Activated CD4-positive, alpha-beta T cell treated with anti-CD3 and anti-CD28 coated beads for 48 hours (primary cell): ENCODE measurements at regions not wholly inside any gene's neighbourhood (a gene's known extent, or its start where the extent isn't known, plus 50 kb on each side); places are given as distances from the start of the nearest gene placed in this dataset.
A peak's percentile ranks its signal among the peaks of the same experiment; 100 is the strongest.

ENCODE experiments used
- DNase-seq: peaks from one replicate; pipeline ENCODE4 v3.0.0-alpha.2; 2020

DNA sequence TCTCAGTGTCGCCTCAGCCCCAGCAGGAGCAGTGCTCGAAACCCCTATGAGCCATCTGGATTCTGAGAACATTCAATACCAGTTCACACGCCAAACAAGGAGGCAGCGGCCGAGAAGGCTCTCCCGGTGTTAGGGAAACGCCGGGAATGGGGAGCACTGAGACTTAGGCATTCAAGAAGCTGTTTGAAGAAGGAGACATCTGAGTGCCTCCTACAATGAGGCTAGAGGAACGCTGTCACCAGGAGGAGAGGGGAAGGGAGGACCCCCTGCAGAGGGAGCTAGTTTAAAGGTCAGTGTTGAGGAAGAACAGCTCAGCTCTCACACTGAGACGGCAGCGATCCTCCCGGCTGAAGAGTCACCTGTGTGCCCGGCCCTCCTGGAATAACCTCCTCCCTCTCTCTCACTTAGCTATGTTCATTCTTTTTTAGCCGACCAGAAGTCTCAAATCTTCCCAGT lies 69.9 kb downstream of the SERPINA3 start:
- no peak for DNase-seq

DNA sequence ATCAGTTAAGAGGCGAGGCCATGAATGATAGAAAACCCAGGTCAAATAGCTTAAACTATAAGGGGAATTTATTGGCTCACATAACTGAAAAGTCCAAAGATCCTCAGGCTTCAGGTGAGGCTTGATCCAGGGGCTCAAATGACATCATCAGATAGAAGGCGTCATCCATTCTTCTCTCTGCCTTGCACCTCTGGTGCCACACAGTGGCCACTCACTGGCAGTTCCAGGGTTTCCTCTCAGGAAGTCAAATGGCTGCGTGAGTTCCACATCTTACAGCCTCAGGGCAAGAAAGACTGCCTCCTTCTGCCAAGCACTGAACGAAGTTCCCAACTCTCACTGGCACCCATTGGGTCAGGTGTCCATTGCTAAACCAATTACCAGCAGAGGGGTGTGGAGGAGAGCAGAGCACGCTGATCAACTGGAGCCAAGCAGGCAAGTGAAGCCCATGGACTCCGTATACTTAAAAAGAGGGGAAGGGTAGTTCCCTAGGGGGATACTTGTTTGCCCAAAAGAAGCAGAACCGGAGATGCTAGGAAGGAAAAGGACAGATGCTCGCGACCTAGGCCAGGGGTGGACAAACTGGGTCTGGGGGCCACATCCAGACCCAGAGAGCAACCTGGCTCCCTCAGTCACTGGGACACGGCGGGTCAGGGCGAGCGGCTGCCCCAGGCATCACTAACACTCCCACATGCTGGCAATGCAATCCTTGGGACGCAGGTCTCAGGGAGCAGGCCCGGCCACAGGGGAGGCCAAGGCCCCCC lies 69.3 kb downstream of the SERPINA3 start:
- peak; percentile 17 for DNase-seq

DNA sequence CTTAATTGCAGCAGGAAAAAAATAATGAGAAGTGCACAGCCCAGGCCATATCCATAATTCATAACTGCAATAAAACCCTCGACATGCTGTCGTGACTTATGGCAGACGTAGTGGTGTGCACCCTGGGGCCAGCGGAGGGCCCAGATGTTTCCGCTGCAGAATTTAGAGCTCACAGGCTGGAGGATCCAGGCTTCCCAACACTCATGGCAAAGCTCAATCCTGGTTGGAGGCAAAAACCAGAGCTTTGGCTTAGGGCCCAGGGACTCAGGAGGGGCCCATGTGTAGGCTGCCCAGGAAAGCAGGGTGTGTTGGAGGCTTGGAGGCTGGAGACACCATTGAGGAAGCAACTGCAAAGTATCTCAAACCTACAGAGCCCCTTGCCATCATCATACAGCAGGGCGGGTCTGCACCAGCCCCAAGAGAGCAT lies 68.7 kb downstream of the SERPINA3 start:
- DNase-seq = no peak

DNA sequence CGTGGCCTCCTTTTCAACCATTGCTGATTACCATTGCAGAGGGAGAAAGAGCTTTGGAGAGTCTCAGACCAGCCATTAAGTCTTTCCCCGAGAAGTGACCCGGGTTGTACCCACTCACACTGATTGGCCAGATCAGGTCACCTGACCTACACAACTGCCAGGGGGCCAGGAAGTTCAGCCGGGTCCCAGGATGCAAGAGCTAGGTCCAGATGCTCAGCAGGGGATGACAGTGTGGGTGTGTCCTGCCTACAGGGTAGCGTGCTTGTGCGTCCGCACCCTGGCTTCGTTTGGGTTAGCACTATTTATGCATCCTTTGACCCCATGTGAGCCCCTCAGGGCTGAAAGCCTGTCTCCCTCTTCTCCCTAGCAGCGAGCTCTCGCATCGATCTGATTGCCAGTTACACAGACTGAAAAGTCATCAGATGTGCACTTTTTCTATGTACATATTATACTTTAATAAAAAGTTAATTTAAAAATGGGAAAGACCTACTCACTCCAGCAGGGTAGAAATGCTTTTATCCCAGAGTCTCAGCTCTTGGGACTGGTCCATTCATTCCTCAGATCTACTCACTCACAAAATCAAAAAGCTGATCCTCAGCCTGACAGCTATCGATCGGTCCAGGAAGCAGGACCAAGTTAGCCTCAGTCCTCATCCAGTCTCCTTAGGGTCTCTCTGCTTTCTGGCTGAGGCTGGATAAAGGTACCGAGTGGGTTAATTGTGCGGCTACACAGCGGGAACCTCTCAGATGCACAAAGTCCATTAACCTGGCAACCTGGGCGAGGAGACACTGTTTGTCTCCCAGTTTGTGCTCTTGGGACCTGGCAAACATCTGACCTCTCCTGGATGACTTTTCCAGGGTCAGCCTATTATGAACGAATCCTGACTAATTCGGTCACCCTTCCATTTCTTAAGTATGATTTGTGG lies 68.0 kb downstream of the SERPINA3 start:
- no peak for DNase-seq

DNA sequence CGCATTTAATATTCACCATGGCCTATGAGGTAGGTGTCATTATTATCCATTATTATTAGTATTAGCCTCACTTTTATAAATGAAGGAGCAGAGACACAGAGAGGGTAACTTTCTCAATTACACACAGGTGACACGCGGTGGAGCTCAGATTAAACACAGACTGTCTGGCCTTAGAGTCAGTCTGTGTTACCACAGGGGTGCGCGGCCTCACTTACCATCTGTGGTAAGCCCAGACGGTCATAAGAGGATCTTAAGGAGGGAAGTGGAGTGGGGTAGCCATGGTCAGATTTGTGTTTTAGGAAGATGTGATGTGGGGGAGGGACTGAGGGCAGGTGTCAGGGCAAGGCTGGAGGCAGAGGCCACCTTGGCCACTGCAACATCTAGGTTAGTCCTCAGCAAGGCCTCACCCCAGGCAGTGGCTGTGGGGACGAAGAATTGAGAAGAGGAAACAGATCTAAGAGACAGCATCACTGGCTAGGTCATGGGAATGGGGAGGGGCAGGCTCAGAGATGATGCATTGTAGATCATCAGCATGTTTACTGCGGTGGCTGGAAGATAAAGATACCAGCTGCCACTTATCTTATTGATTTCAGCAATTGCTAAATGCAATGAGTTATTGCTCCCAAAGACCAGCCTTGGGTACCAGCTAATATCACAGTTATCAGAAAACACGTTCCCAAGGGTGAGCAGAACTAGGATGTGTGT lies 67.1 kb downstream of the SERPINA3 start:
- DNase-seq = no peak

DNA sequence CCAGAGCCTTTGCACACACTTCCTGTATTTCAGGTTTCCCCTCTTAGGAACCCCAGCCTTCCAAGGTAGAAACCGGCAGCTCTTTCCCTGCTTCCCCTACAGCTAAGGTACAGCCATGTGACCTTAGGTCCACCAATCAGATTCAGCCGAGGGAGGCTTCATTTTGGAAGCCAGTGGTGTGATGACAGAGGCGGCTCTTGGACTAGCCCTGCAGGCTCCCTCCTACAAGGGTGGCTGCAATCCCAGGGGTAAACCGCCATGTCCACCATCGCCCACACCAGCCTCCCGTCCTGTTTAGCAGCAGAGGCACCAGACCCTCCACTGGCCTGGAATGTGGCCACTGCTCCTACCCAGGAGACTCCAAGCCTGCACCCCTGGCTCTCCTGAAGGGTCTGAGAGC lies 65.6 kb downstream of the SERPINA3 start:
- DNase-seq = no peak

DNA sequence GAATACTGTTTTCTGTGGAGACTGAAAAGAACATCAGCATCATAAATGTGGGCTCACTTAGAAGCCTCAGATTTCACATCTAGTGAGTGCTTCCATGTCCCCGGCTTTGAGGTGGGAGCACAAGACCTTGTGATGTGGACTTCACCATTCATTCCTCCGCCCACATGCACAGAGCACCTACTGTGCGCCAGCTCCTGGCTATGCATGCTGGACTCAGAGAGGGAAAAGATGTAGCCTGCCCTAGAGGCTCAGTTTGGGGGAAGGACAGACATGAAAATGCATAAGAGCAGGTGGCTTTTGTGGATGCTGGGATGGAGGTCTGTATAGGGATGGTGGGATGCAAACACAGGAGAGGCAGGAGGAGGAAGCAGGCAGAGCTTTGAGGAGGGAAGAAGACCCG lies 65.0 kb downstream of the SERPINA3 start:
- no peak for DNase-seq

DNA sequence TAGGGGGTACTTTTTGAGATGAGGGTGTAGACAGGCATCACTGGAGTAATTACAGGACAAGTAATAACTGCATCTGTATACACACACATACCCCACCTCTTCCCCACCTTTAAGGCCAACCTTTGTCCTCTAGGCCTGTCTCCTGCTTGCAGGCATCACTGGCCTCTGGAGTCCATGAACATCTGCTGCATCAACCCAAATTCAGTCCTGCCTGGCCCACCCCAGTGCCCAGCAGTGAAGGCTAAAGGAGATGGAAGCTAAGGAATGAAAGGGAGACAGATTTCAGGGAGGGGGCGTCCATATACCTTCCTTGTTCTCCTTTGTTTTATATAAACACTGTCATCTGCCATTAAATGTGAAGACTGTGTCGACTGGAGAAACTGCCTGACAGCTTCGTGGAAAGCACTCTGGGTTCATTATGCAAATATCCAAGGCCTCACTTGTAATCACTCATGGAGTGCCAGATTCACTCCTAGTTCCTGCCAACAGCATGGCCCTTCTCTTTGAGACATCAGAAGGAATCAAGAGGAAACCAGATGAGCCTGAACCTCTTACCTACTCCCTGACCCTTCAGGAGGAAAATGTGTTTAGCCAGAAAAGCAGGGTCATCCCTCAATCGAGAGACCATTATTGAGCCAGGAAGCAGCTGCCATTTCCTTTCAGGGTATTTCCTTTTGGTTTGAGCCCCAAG lies 64.4 kb downstream of the SERPINA3 start:
- DNase-seq = no peak

DNA sequence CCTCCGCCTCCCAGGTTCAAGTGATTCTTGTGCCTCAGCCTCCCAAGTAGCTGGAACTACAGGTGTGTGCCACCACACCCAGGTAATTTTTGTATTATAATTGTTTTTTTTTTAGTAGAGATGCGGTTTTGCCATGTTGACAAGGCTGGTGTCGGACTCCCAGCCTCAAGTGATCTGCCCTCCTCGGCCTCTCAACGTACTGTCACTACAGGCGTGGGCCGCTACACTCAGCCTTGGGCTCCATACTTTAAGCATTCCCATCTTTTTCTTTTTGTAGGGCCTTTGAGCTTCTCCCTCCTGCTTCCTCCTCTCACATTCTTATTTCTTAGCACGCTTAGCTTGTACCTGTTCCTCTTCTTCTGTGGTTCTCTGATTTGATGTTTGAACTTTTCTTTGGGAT lies 62.8 kb downstream of the SERPINA3 start:
- DNase-seq = no peak

DNA sequence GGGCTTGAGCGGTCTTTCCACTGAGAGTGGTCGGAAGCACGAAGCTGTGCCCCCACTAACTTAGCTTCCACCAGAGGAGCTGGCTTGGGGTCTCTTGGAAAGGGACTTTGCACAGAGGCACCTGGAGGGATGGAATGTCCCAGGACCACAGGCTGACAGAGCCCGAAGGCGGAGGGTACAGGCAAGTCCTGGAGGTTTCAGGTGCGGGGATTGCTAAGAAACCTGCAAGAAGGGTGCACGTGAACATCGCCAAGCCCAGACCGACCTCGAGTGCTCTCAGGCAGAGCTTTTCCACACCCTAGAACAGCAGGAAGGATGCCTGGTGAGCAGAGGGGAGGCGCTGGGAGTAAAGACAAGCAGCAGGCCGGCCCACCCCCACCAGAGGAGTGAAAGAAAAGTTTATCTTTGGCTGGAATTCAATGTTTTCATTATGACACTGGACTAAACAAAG lies 61.6 kb downstream of the SERPINA3 start:
- DNase-seq = no peak
